RWPE1 (cell line): ENCODE measurements at regions not wholly inside any gene's neighbourhood (a gene's known extent, or its start where the extent isn't known, plus 50 kb on each side); places are given as distances from the start of the nearest gene placed in this dataset.

Experiments
- CTCF ChIA-PET: fragments of 350-600 bp; sonication (Branson Sonifier 250); formaldehyde crosslinking; extraction: SDS; loops from one replicate; lab custom pipeline; 2021; lab: Yijun Ruan, JAX
- POLR2A ChIA-PET: fragments of 400-600 bp; formaldehyde crosslinking; extraction: SDS; loops from one replicate; lab custom pipeline; 2020; ENCODE audit warnings: antibody characterized with exemption; ENCODE audit not compliant: low non-redundant PET; lab: Yijun Ruan, JAX
- DNase-seq: peaks from one replicate; pipeline ENCODE4 v3.0.0; 2012; ENCODE audit warnings: low spot score
- H3K27ac ChIP-seq: fragments of 450-650 bp; 2 replicates; pipeline ENCODE4 v1.5.1; 2017
- CTCF ChIP-seq: fragments of 450-650 bp; conservative IDR thresholded peaks from 2 replicates; pipeline ENCODE4 v1.5.1; 2017; ENCODE audit warnings: low read depth, mild to moderate bottlenecking

GRCh38 chr6:79150733-79151132, 72.7 kb upstream of the PHIP start:
- TF ChIP-seq CTCF = no peak
- POLR2A ChIA-PET = no interaction called here
- no peak for DNase-seq
- CTCF ChIA-PET = no interaction called here
- no peak overlapping the region for H3K27ac ChIP-seq

GRCh38 chr6:79149884-79150283, 71.8 kb upstream of the PHIP start:
- no peak overlapping the region for H3K27ac ChIP-seq
- CTCF ChIA-PET = no interaction called here
- DNase-seq = no peak
- POLR2A ChIA-PET = no interaction called here
- TF ChIP-seq CTCF = no peak

GRCh38 chr6:79146421-79146820, 68.4 kb upstream of the PHIP start:
- H3K27ac ChIP-seq = no peak overlapping the region
- CTCF ChIA-PET = no interaction called here
- no peak for DNase-seq
- no peak for TF ChIP-seq CTCF
- POLR2A ChIA-PET = no interaction called here

- H3K27ac ChIP-seq = no peak overlapping the region
- CTCF ChIA-PET = interaction anchor here (0.6 kb wide), 1 partner anchor 115 kb away, joined by 4 read pairs; no protein-coding TSS in a partner anchor
- POLR2A ChIA-PET = no interaction called here
- DNase-seq = no peak
- TF ChIP-seq CTCF = no peak
Observed at GRCh38 chr6:79145301-79145700, 67.2 kb upstream of the PHIP start.

- ChIA-PET POLR2A (no interaction called here), CTCF (interaction anchor here (0.7 kb wide), 1 partner anchor 58 kb away, joined by 3 read pairs; no protein-coding TSS in a partner anchor)
- no peak for DNase-seq
- TF ChIP-seq CTCF = no peak
- H3K27ac ChIP-seq = no peak overlapping the region
Observed at GRCh38 chr6:79143320-79143898, 65.4 kb upstream of the PHIP start.

- DNase-seq = no peak
- no peak for TF ChIP-seq CTCF
- POLR2A ChIA-PET = no interaction called here
- CTCF ChIA-PET = no interaction called here
- no peak overlapping the region for H3K27ac ChIP-seq
Observed at GRCh38 chr6:79138146-79138545, 60.1 kb upstream of the PHIP start.
